HCT116 (cell line): ENCODE measurements at regions not wholly inside any gene's neighbourhood (a gene's known extent, or its start where the extent isn't known, plus 50 kb on each side); places are given as distances from the start of the nearest gene placed in this dataset.

Experiments
- ATAC-seq: fragments of 200-7000 bp; cut with Tn5 transposase; 2 replicates; pipeline ENCODE4 v1.9.1; 2020; ENCODE audit warnings: mild to moderate bottlenecking, moderate library complexity
- BruUV-seq: library from RNA; stranded (reverse); fragments of 400-500 nt; replicated peaks from 2 replicates; lab custom pipeline; 2021; lab: Mats Ljungman, UMichigan
- CTCF ChIA-PET: fragments of 300-600 bp; sonication (Branson Sonifier 250); formaldehyde crosslinking; loops from one replicate; lab custom pipeline; 2021; ENCODE audit warnings: antibody characterized with exemption; lab: Charles Lee
- POLR2A ChIA-PET: fragments of 300-600, 350-600 bp; sonication (Branson Sonifier 250); formaldehyde crosslinking; loops from one replicate; lab custom pipeline; 2021; ENCODE audit warnings: antibody characterized with exemption; lab: Charles Lee
- RAD21 ChIA-PET, 2 experiments: fragments of 300-600 bp; sonication (Branson Sonifier 250); formaldehyde crosslinking; loops; one replicate each; lab custom pipeline; 2023; ENCODE audit warnings: low total read pairs in 2 of 2; ENCODE audit not compliant: uncharacterized antibody in 2 of 2, unreplicated experiment in 2 of 2, low non-redundant PET in 1 of 2; lab: Charles Lee
- DNase-seq: peaks from one replicate; pipeline ENCODE4 v3.0.0-alpha.2; 2010; ENCODE audit warnings: low read depth, low spot score
- H2AFZ ChIP-seq: fragments of 200-600 bp; shearing (Covaris generic), sonication (generic); 2 replicates; pipeline ENCODE4 v1.6.1; 2017; ENCODE audit warnings: low read depth, mixed run types, mixed read lengths, antibody characterized with exemption, low read length; ENCODE audit not compliant: poor library complexity, severe bottlenecking
- H3K27ac ChIP-seq: 2 replicates; pipeline ENCODE4 v1.5.1; 2012; ENCODE audit warnings: low read depth, low read length
- H3K27me3 ChIP-seq: fragments of 200-600 bp; sonication (generic); 2 replicates; pipeline ENCODE4 v1.6.1; 2016; ENCODE audit warnings: mixed run types, low read length, mixed read lengths; ENCODE audit not compliant: insufficient read depth
- H3K36me3 ChIP-seq, 2 experiments: fragments of 200-500 bp in 1 of 2; fragments of 200-600 bp in 1 of 2; sonication (Bioruptor generic) in 1 of 2; sonication (generic) in 1 of 2; 2 replicates each; pipeline versions ENCODE4 v1.5.1 to v1.6.1; 2014 to 2016; ENCODE audit warnings: low read length in 2 of 2, inconsistent platforms in 1 of 2, mixed read lengths in 1 of 2, mixed run types in 1 of 2; ENCODE audit not compliant: insufficient read depth in 2 of 2, control insufficient read depth in 1 of 2
- H3K4me1 ChIP-seq, 2 experiments: fragments of 200-600 bp in 1 of 2; sonication (generic) in 1 of 2; 2 replicates each; pipeline versions ENCODE4 v1.5.1 to v1.6.1; 2012 to 2017; ENCODE audit warnings: low read length in 2 of 2, inconsistent platforms in 1 of 2, mild to moderate bottlenecking in 1 of 2, mixed read lengths in 1 of 2, mixed run types in 1 of 2, moderate library complexity in 1 of 2; ENCODE audit not compliant: insufficient read depth in 2 of 2, control insufficient read depth in 1 of 2
- H3K4me2 ChIP-seq: fragments of 200-600 bp; sonication (generic); 2 replicates; pipeline ENCODE4 v1.6.1; 2017; ENCODE audit warnings: mixed run types, low read length, mixed read lengths
- H3K4me3 ChIP-seq, 2 experiments: fragments of 200-600 bp in 1 of 2; sonication (generic) in 1 of 2; replicated peaks in 1 of 2; 2 replicates each; pipeline ENCODE4 v1.5.1; 2011 to 2016; ENCODE audit warnings: low read length in 2 of 2, control low read depth in 1 of 2, low read depth in 1 of 2, mild to moderate bottlenecking in 1 of 2, mixed read lengths in 1 of 2, mixed run types in 1 of 2
- H3K79me2 ChIP-seq: fragments of 200-600 bp; sonication (generic); 2 replicates; pipeline ENCODE4 v1.6.1; 2017; ENCODE audit warnings: mild to moderate bottlenecking, mixed run types, low read length, moderate library complexity, mixed read lengths; ENCODE audit not compliant: insufficient read depth
- H3K9ac ChIP-seq: fragments of 200-600 bp; sonication (generic); 2 replicates; pipeline ENCODE4 v1.6.1; 2016; ENCODE audit warnings: low read length, mixed read lengths
- H3K9me2 ChIP-seq: fragments of 200-600 bp; sonication (generic), shearing (Covaris generic); 2 replicates; pipeline ENCODE4 v1.6.1; 2017; ENCODE audit warnings: mixed run types, mild to moderate bottlenecking, moderate library complexity; ENCODE audit not compliant: insufficient read depth
- H3K9me3 ChIP-seq, 2 experiments: fragments of 200-500 bp in 1 of 2; fragments of 200-600 bp in 1 of 2; sonication (Bioruptor generic) in 1 of 2; sonication (generic) in 1 of 2; 2 replicates each; pipeline ENCODE4 v1.6.1; 2014 to 2017; ENCODE audit warnings: low read length in 2 of 2, mixed read lengths in 2 of 2, inconsistent platforms in 1 of 2, low read depth in 1 of 2, mild to moderate bottlenecking in 1 of 2, mixed run types in 1 of 2, moderate library complexity in 1 of 2; ENCODE audit not compliant: control insufficient read depth in 1 of 2, insufficient read depth in 1 of 2
- H4K20me1 ChIP-seq: fragments of 200-600 bp; sonication (generic), shearing (Covaris generic); 2 replicates; pipeline ENCODE4 v1.6.1; 2017; ENCODE audit warnings: mixed run types, mild to moderate bottlenecking, moderate library complexity; ENCODE audit not compliant: insufficient read depth
- CBX3 ChIP-seq: IDR thresholded peaks from 2 replicates; pipeline ENCODE4 v1.6.1; 2012; ENCODE audit warnings: low read depth
- EGR1 ChIP-seq: IDR thresholded peaks from 2 replicates; pipeline ENCODE4 v1.6.1; 2012; ENCODE audit warnings: low read depth
- ELF1 ChIP-seq: IDR thresholded peaks from 2 replicates; pipeline ENCODE4 v1.6.1; 2012; ENCODE audit warnings: low read depth, borderline replicate concordance
- EZH2 ChIP-seq: fragments of 200-600 bp; sonication (generic); IDR thresholded peaks from 2 replicates; pipeline ENCODE4 v1.6.1; 2017; ENCODE audit warnings: antibody characterized with exemption, mixed run types
- EZH2phosphoT487 ChIP-seq: fragments of 200-600 bp; IDR thresholded peaks from 2 replicates; pipeline ENCODE4 v1.6.1; 2018; ENCODE audit warnings: antibody characterized with exemption, borderline replicate concordance
- FOSL1 ChIP-seq: IDR thresholded peaks from 2 replicates; pipeline ENCODE4 v1.6.1; 2012; ENCODE audit warnings: low read depth
- JUND ChIP-seq: IDR thresholded peaks from 2 replicates; pipeline ENCODE4 v1.6.1; 2012
- POLR2A ChIP-seq: IDR thresholded peaks from 2 replicates; pipeline ENCODE4 v1.7.0; 2011; ENCODE audit warnings: borderline replicate concordance; ENCODE audit not compliant: insufficient read depth, insufficient read length; ENCODE audit errors: extremely low read depth
- POLR2AphosphoS5 ChIP-seq: IDR thresholded peaks from 2 replicates; pipeline ENCODE4 v1.6.1; 2011; ENCODE audit warnings: mild to moderate bottlenecking, low read depth, low read length, moderate library complexity
- REST ChIP-seq: IDR thresholded peaks from 2 replicates; pipeline ENCODE4 v1.6.1; 2012; ENCODE audit warnings: low read depth
- SIN3A ChIP-seq: IDR thresholded peaks from 2 replicates; pipeline ENCODE4 v1.6.1; 2012; ENCODE audit warnings: low read depth
- SP1 ChIP-seq: IDR thresholded peaks from 2 replicates; pipeline ENCODE4 v1.6.1; 2012; ENCODE audit warnings: low read depth
- SRF ChIP-seq: IDR thresholded peaks from 2 replicates; pipeline ENCODE4 v1.6.1; 2012; ENCODE audit warnings: low read depth
- TCF7L2 ChIP-seq: IDR thresholded peaks from 2 replicates; pipeline ENCODE4 v1.7.0; 2011; ENCODE audit warnings: borderline replicate concordance, inconsistent platforms; ENCODE audit not compliant: insufficient read depth, insufficient read length; ENCODE audit errors: extremely low read depth
- YY1 ChIP-seq: IDR thresholded peaks from 2 replicates; pipeline ENCODE4 v1.6.1; 2011; ENCODE audit warnings: low read length, low read depth, moderate library complexity, mild to moderate bottlenecking; ENCODE audit not compliant: insufficient replicate concordance; ENCODE audit errors: extremely low read depth
- ZBTB33 ChIP-seq: IDR thresholded peaks from 2 replicates; pipeline ENCODE4 v1.6.1; 2011; ENCODE audit warnings: mild to moderate bottlenecking, low read length, moderate library complexity; ENCODE audit not compliant: insufficient replicate concordance; ENCODE audit errors: extremely low read depth
- ZFX ChIP-seq: fragments of 450-650 bp; IDR thresholded peaks from 2 replicates; pipeline ENCODE4 v1.6.1; 2017
- ZNF274 ChIP-seq: fragments of 200-500 bp; sonication (Bioruptor generic); IDR thresholded peaks from 2 replicates; pipeline ENCODE4 v1.6.1; 2014; ENCODE audit warnings: mild to moderate bottlenecking, low read depth, low read length, inconsistent platforms
- intact Hi-C: fragments of 100-400 bp; cut with micrococcal nuclease; formaldehyde crosslinking; loops from 2 replicates; pipeline ENCODE4 v1.10.0; 2022
- TF ChIP-seq, protein P1 (sequence below), 3 experiments: fragments of 200-600 bp in 1 of 3; sonication (generic) in 1 of 3; IDR thresholded peaks in 2 of 3; conservative IDR thresholded peaks in 1 of 3; 2 replicates each; pipeline ENCODE4 v1.5.1; 2012 to 2017; ENCODE audit warnings: low read depth in 2 of 3, low read length in 2 of 3, antibody characterized with exemption in 1 of 3, borderline replicate concordance in 1 of 3, control low read depth in 1 of 3, mild to moderate bottlenecking in 1 of 3, mixed read lengths in 1 of 3, mixed run types in 1 of 3, moderate library complexity in 1 of 3; ENCODE audit not compliant: insufficient read depth in 1 of 3
- TF ChIP-seq, protein P2 (sequence below): IDR thresholded peaks from 2 replicates; pipeline ENCODE4 v1.6.1; 2012

DNA sequence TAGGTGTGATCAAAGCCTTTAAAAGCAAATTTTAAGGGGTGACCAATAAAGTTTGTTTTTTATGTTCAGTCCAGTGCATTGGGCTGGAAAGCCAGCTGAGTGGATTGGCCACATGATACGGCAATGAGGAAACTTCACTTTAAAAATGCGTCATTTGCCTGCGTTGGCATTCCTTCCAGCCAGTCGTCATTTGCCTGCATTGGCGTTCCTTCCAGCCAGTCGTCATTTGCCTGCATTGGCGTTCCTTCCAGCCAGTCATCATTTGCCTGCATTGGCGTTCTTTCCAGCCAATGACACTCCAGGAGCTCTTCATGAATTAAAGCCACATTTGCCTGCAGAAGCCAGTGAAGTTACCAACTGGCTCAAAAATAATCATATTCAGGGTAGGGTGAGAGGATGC is 378.6 kb downstream of the SMOC2 start:
- TF ChIP-seq YY1 = no peak
- TF ChIP-seq ZFX = no peak
- TF ChIP-seq ZBTB33 = no peak
- TF ChIP-seq SP1 = no peak
- no peak for TF ChIP-seq JUND
- TF ChIP-seq TCF7L2 = no peak
- TF ChIP-seq ZNF274 = no peak
- TF ChIP-seq POLR2A = no peak
- no peak for TF ChIP-seq SRF
- no peak for TF ChIP-seq FOSL1
- TF ChIP-seq ELF1 = no peak
- TF ChIP-seq SIN3A = no peak
- TF ChIP-seq, protein P1, sequence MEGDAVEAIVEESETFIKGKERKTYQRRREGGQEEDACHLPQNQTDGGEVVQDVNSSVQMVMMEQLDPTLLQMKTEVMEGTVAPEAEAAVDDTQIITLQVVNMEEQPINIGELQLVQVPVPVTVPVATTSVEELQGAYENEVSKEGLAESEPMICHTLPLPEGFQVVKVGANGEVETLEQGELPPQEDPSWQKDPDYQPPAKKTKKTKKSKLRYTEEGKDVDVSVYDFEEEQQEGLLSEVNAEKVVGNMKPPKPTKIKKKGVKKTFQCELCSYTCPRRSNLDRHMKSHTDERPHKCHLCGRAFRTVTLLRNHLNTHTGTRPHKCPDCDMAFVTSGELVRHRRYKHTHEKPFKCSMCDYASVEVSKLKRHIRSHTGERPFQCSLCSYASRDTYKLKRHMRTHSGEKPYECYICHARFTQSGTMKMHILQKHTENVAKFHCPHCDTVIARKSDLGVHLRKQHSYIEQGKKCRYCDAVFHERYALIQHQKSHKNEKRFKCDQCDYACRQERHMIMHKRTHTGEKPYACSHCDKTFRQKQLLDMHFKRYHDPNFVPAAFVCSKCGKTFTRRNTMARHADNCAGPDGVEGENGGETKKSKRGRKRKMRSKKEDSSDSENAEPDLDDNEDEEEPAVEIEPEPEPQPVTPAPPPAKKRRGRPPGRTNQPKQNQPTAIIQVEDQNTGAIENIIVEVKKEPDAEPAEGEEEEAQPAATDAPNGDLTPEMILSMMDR (IDR thresholded peaks at IDR 0.05 in 2 of 3, conservative IDR thresholded peaks at IDR 0.05 in 1 of 3; ENCODE audit: borderline replicate concordance in 1 of 3, insufficient read depth in 1 of 3, low read depth in 2 of 3, low read length in 2 of 3) = no peak
- TF ChIP-seq EZH2phosphoT487 = no peak
- no peak for TF ChIP-seq CBX3
- TF ChIP-seq EGR1 = no peak
- TF ChIP-seq, protein P2, sequence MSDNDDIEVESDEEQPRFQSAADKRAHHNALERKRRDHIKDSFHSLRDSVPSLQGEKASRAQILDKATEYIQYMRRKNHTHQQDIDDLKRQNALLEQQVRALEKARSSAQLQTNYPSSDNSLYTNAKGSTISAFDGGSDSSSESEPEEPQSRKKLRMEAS = no peak
- no peak for TF ChIP-seq EZH2
- TF ChIP-seq REST = no peak
- TF ChIP-seq POLR2AphosphoS5 = no peak
- ATAC-seq (no peak), DNase-seq (no peak)
- H3K36me3 ChIP-seq = no peaks in the 10 kb centered on the region
- H4K20me1 ChIP-seq = no peaks in the 10 kb centered on the region
- intact Hi-C loops = no loop called here
- RAD21 ChIA-PET = no interaction called here
- H3K9ac ChIP-seq = no peak overlapping the region
- peaks cover 0 to 4% of the 10 kb centered on the region in 2 experiments; a peak in 1 of 4 replicates for H3K9me3 ChIP-seq
- no peak overlapping the region for H3K4me3 ChIP-seq
- H3K79me2 ChIP-seq = no peaks in the 10 kb centered on the region
- no peak overlapping the region for H3K4me2 ChIP-seq
- no peak overlapping the region for H3K27ac ChIP-seq
- H3K4me1 ChIP-seq = no peaks in the 10 kb centered on the region
- H3K9me2 ChIP-seq = no peaks in the 10 kb centered on the region
- BruUV-seq = no TSS peak
- POLR2A ChIA-PET = no interaction called here
- H3K27me3 ChIP-seq = no peaks in the 10 kb centered on the region
- CTCF ChIA-PET = no interaction called here
- no peak overlapping the region for H2AFZ ChIP-seq
